ENCODE measurements at regions not wholly inside any gene's neighbourhood (a gene's known extent, or its start where the extent isn't known, plus 50 kb on each side); places are given as distances from the start of the nearest gene placed in this dataset.

- no peak for DNase-seq (ENCODE audit: low read depth)
- TF ChIP-seq, protein P1, sequence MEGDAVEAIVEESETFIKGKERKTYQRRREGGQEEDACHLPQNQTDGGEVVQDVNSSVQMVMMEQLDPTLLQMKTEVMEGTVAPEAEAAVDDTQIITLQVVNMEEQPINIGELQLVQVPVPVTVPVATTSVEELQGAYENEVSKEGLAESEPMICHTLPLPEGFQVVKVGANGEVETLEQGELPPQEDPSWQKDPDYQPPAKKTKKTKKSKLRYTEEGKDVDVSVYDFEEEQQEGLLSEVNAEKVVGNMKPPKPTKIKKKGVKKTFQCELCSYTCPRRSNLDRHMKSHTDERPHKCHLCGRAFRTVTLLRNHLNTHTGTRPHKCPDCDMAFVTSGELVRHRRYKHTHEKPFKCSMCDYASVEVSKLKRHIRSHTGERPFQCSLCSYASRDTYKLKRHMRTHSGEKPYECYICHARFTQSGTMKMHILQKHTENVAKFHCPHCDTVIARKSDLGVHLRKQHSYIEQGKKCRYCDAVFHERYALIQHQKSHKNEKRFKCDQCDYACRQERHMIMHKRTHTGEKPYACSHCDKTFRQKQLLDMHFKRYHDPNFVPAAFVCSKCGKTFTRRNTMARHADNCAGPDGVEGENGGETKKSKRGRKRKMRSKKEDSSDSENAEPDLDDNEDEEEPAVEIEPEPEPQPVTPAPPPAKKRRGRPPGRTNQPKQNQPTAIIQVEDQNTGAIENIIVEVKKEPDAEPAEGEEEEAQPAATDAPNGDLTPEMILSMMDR (IDR thresholded peaks at IDR 0.05; ENCODE audit: insufficient read depth, low read depth, low read length, missing control alignments) = no peak
- no peak overlapping the region for H3K4me3 ChIP-seq (ENCODE audit: low read depth, low read length)
Measured at GRCh38 chr22:22076932-22077703, 94.5 kb upstream of the TOP3B start.

DNA sequence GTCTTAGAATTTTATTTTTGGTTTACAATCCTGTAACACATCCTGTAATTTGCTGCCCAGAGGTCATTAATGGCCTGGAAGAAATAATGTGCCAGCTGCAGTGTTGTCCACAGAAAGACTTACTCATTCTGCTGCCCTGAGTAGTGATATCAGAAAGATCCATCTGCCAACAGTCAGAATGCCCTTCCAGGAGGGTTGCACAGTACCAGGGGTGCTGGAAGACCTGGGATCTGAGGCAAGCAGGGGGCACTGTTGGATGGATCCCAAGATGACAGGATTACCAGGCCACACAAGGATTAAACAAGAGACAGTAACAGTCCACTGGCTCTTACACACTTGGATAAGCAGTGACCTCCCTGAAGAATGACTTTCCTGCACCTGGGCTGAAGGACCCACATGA lies 93.8 kb upstream of the TOP3B start:
- no peak for DNase-seq (ENCODE audit: low read depth)
- H3K4me3 ChIP-seq (ENCODE audit: low read depth, low read length) = no peak overlapping the region

GRCh38 chr22:22075382-22076163 lies 93.0 kb upstream of the TOP3B start:
- DNase-seq (ENCODE audit: low read depth) = no peak
- TF ChIP-seq, protein P1 (IDR thresholded peaks at IDR 0.05; ENCODE audit: insufficient read depth, low read depth, low read length, missing control alignments) = no peak
- no peak overlapping the region for H3K4me3 ChIP-seq (ENCODE audit: low read depth, low read length)

More for the DNA sequence above, 93.8 kb upstream of the TOP3B start:
- TF ChIP-seq, protein P1 (IDR thresholded peaks at IDR 0.05; ENCODE audit: insufficient read depth, low read depth, low read length, missing control alignments) = no peak

DNA sequence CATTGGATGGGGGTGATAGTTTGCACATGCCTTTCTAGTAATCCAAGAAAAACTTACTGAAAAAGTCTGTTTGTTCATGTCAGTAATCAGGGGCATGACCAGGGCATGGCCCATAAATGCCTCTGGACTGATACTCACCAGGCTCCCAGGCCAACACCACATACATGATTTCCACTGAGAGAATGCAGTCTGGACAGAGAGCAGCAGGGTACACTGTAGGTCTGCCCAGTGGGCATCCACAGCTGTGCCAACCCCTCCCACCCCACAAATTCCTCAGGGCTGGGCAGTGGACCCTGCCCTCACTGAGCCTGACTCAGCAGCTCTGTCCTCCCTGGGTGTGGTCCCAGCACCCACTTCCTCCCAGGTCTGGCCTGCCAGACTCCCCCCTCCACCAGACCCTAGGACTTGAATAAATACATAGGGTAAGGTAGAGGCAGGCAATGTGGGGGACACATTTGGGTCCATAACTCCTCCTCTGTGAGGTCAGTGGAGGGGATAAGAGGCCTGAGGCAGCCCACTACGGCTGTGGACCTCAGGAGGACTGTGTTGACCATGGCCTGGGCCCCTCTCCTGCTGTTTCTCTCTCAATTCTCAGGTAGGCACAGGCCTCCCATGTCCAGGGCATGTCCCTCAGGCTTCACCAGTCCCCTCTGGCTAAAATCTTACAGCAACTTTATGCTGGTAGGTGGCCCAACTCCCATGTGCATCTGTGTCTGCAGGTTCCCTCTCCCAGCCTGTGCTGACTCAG lies 92.2 kb upstream of the TOP3B start:
- TF ChIP-seq, protein P1 (IDR thresholded peaks at IDR 0.05; ENCODE audit: insufficient read depth, low read depth, low read length, missing control alignments) = no peak
- no peak for DNase-seq (ENCODE audit: low read depth)

GRCh38 chr22:22073769-22074561 lies 91.4 kb upstream of the TOP3B start:
- DNase-seq (ENCODE audit: low read depth) = no peak
- H3K4me3 ChIP-seq (ENCODE audit: low read depth, low read length) = no peak overlapping the region
- TF ChIP-seq, protein P1 (IDR thresholded peaks at IDR 0.05; ENCODE audit: insufficient read depth, low read depth, low read length, missing control alignments) = no peak

More for the DNA sequence above, 92.2 kb upstream of the TOP3B start:
- no peak overlapping the region for H3K4me3 ChIP-seq (ENCODE audit: low read depth, low read length)

GRCh38 chr22:22072169-22072836 lies 89.7 kb upstream of the TOP3B start:
- TF ChIP-seq, protein P1 (IDR thresholded peaks at IDR 0.05; ENCODE audit: insufficient read depth, low read depth, low read length, missing control alignments) = no peak
- no peak overlapping the region for H3K4me3 ChIP-seq (ENCODE audit: low read depth, low read length)
- DNase-seq (ENCODE audit: low read depth) = no peak

Data from GM12865 (cell line).